OCI-LY1 (cell line): ENCODE measurements at regions not wholly inside any gene's neighbourhood (a gene's known extent, or its start where the extent isn't known, plus 50 kb on each side); places are given as distances from the start of the nearest gene placed in this dataset.
A peak's percentile ranks its signal among the peaks of the same experiment; 100 is the strongest.

Source experiments
- H2AFZ ChIP-seq: fragments of 200-600 bp; sonication (generic), shearing (Covaris generic); 2 replicates; pipeline ENCODE4 v1.6.0; 2014; ENCODE audit warnings: antibody characterized with exemption, mild to moderate bottlenecking, low read length
- H3F3A ChIP-seq: fragments of 200-600 bp; sonication (generic), shearing (Covaris generic); 2 replicates; pipeline ENCODE4 v1.6.0; 2014; ENCODE audit warnings: mild to moderate bottlenecking, antibody characterized with exemption, low read length, moderate library complexity; ENCODE audit not compliant: insufficient read depth
- H3K27ac ChIP-seq: fragments of 200-600 bp; sonication (generic); 2 replicates; pipeline ENCODE4 v1.5.1; 2014; ENCODE audit warnings: low read length, mixed run types, mild to moderate bottlenecking, low read depth; ENCODE audit not compliant: poor library complexity, severe bottlenecking
- H3K27me3 ChIP-seq: fragments of 200-600 bp; sonication (generic); 2 replicates; pipeline ENCODE4 v1.6.0; 2014; ENCODE audit warnings: antibody characterized with exemption, mild to moderate bottlenecking, low read length, moderate library complexity; ENCODE audit not compliant: insufficient read depth
- H3K36me3 ChIP-seq: fragments of 200-600 bp; sonication (generic); 2 replicates; pipeline ENCODE4 v1.6.1; 2014; ENCODE audit warnings: mild to moderate bottlenecking, antibody characterized with exemption, low read length, moderate library complexity, mixed read lengths; ENCODE audit not compliant: insufficient read depth
- H3K4me1 ChIP-seq: fragments of 200-600 bp; sonication (generic); 2 replicates; pipeline ENCODE4 v1.5.1; 2014; ENCODE audit warnings: mild to moderate bottlenecking, low read length, moderate library complexity; ENCODE audit not compliant: insufficient read depth, severe bottlenecking
- H3K4me2 ChIP-seq: fragments of 200-600 bp; sonication (generic), shearing (Covaris generic); 2 replicates; pipeline ENCODE4 v1.6.1; 2014; ENCODE audit warnings: low read length
- H3K4me3 ChIP-seq: fragments of 200-600 bp; sonication (generic); 2 replicates; pipeline ENCODE4 v1.5.1; 2014; ENCODE audit warnings: low read length, low read depth, mild to moderate bottlenecking, mixed read lengths; ENCODE audit not compliant: poor library complexity, severe bottlenecking
- H3K79me2 ChIP-seq: fragments of 200-600 bp; shearing (Covaris generic); 2 replicates; pipeline ENCODE4 v1.6.1; 2016; ENCODE audit warnings: mixed run types, low read length, mixed read lengths; ENCODE audit not compliant: insufficient read depth
- H3K9ac ChIP-seq: fragments of 200-600 bp; sonication (generic), shearing (Covaris generic); 2 replicates; pipeline ENCODE4 v1.6.1; 2014; ENCODE audit warnings: mild to moderate bottlenecking, low read length, mixed read lengths
- H3K9me2 ChIP-seq: fragments of 200-600 bp; sonication (generic), shearing (Covaris generic); 2 replicates; pipeline ENCODE4 v1.6.1; 2014; ENCODE audit warnings: low read depth, mild to moderate bottlenecking, low read length, mixed read lengths
- H3K9me3 ChIP-seq: fragments of 200-600 bp; shearing (Covaris generic); 2 replicates; pipeline ENCODE4 v1.6.1; 2014; ENCODE audit warnings: low read length, mixed read lengths
- H4K20me1 ChIP-seq: fragments of 200-600 bp; sonication (generic), shearing (Covaris generic); 2 replicates; pipeline ENCODE4 v1.6.0; 2016; ENCODE audit warnings: mild to moderate bottlenecking, low read length; ENCODE audit not compliant: insufficient read depth
- EZH2 ChIP-seq: fragments of 200-600 bp; sonication (generic), shearing (Covaris generic); IDR thresholded peaks from 2 replicates; pipeline ENCODE4 v1.8.0; 2017; ENCODE audit warnings: borderline replicate concordance, mixed run types, mild to moderate bottlenecking, antibody characterized with exemption, low read length, moderate library complexity, mixed read lengths
- TF ChIP-seq, protein P1 (sequence below): fragments of 200-600 bp; sonication (generic), shearing (Covaris generic); IDR thresholded peaks from 2 replicates; pipeline ENCODE4 v1.5.1; 2017; ENCODE audit warnings: mild to moderate bottlenecking, antibody characterized with exemption, low read length, moderate library complexity, mixed read lengths

DNA sequence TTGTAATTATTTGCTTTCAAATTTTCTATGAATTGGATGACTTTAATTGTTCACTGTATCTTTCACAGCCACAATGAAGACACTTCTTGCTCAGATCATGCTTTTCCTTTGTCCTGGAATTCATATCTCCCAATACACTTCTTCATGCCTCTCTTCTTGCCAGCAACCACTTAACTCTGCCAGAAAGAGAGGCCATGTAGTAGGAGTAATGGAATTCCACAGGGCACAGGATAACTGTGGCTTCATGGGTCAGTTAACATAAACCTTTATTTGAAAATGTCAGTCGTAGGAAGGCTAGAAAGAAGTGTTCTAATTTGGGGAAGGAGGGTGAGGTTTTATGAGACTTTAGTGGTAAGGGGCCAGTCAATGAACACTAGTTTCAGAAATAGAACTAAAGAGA, 190.3 kb downstream of the TMEM167A start:
- TF ChIP-seq, protein P1, sequence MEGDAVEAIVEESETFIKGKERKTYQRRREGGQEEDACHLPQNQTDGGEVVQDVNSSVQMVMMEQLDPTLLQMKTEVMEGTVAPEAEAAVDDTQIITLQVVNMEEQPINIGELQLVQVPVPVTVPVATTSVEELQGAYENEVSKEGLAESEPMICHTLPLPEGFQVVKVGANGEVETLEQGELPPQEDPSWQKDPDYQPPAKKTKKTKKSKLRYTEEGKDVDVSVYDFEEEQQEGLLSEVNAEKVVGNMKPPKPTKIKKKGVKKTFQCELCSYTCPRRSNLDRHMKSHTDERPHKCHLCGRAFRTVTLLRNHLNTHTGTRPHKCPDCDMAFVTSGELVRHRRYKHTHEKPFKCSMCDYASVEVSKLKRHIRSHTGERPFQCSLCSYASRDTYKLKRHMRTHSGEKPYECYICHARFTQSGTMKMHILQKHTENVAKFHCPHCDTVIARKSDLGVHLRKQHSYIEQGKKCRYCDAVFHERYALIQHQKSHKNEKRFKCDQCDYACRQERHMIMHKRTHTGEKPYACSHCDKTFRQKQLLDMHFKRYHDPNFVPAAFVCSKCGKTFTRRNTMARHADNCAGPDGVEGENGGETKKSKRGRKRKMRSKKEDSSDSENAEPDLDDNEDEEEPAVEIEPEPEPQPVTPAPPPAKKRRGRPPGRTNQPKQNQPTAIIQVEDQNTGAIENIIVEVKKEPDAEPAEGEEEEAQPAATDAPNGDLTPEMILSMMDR, result no peak
- TF ChIP-seq EZH2, result no peak
- Histone ChIP-seq H2AFZ (no peak overlapping the region), H3K27me3 (no peaks in the 10 kb centered on the region), H3K27ac (no peak overlapping the region), H3K36me3 (no peaks in the 10 kb centered on the region), H3K79me2 (no peaks in the 10 kb centered on the region), H3F3A (no peaks in the 10 kb centered on the region), H4K20me1 (no peaks in the 10 kb centered on the region), H3K4me2 (no peak overlapping the region), H3K9me2 (no peaks in the 10 kb centered on the region), H3K4me1 (no peaks in the 10 kb centered on the region), H3K9ac (no peak overlapping the region), H3K9me3 (no peaks in the 10 kb centered on the region), H3K4me3 (no peak overlapping the region)

DNA sequence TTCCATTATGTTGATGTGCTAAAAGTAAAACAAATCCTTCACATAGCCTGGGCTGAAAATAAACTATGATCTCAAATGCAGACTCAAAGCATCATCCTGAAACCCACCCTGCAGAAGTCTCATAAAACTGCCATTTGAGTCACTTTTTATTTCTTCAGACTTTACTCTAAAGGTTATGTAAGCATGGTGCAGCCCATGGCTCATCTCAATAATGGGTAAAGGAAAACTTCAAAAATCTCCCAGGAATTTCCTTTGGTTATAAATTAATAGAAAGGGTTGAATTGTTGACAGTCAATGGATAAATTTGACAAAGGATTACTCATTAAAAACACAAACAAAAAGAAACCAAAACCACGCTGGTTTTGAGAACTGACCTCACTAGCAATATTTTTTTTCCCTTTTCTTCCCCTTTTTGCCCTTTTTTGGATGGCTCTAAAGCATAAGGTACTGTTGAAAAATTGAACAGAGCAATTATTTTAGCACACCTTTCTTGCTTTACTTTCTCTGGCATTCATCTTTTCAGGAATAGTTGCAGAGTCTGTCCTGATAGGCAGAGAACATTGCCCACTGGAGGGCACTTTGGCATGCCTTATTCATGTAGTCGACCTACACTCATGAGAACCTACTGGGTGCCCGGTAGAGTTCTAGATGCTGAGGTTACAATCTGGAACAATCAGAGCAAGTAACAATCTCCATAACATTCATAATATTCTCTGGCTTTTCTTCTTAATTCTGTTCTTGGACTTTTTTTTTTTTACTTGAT, 191.4 kb downstream of the TMEM167A start:
- H3K27me3 ChIP-seq, result no peaks in the 10 kb centered on the region
- no peaks in the 10 kb centered on the region for H3K4me1 ChIP-seq
- H4K20me1 ChIP-seq, result no peaks in the 10 kb centered on the region
- TF ChIP-seq, protein P1, result peak; percentile 9; the same call in 1 of the 2 replicates
- no peak for TF ChIP-seq EZH2
- no peak overlapping the region for H3K9ac ChIP-seq
- H3K4me3 ChIP-seq, result no peak overlapping the region
- no peaks in the 10 kb centered on the region for H3K9me3 ChIP-seq
- H3K36me3 ChIP-seq, result no peaks in the 10 kb centered on the region
- H3K9me2 ChIP-seq, result no peaks in the 10 kb centered on the region
- H3K4me2 ChIP-seq, result no peak overlapping the region
- no peak overlapping the region for H2AFZ ChIP-seq
- no peak overlapping the region for H3K27ac ChIP-seq
- H3K79me2 ChIP-seq, result no peaks in the 10 kb centered on the region
- no peaks in the 10 kb centered on the region for H3F3A ChIP-seq

DNA sequence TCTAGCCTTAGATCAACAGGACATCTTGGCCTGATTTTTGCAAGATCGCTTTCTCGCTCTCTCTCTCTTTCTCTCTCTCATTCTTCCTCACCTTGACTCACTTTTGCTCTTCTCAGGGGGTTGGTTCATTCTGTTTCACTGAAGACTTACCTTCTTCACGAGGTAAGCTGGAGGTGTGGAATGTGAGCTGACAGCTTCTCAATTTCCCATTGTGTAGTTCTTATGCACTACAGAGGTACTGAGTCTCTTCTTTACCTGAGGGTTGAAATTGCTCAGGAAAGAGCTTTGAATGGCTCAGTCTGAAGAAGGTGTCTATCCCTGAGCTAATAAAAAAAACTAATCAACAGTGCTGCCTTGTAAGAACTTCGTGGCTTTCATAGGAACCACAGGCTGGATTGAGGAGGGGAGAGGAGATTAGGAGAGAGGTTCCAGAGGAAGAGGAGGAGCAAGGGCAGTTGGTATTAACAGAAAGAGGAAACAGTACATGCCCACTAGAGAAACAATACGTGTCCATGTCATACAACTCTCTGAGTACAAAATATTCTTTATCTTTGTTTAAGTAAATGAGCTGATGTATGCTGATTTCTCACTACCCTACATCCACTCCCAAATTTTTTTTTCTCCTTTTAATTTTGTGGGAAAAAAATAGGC, 192.2 kb downstream of the TMEM167A start:
- TF ChIP-seq EZH2, result no peak
- TF ChIP-seq, protein P1, result no peak
- Histone ChIP-seq H3K9me2 (no peaks in the 10 kb centered on the region), H3K27ac (no peak overlapping the region), H3K4me1 (no peaks in the 10 kb centered on the region), H3K36me3 (no peaks in the 10 kb centered on the region), H3K9me3 (no peaks in the 10 kb centered on the region), H3F3A (no peaks in the 10 kb centered on the region), H3K9ac (no peak overlapping the region), H3K79me2 (no peaks in the 10 kb centered on the region), H3K4me2 (no peak overlapping the region), H3K27me3 (no peaks in the 10 kb centered on the region), H2AFZ (no peak overlapping the region), H3K4me3 (no peak overlapping the region), H4K20me1 (no peaks in the 10 kb centered on the region)
